ENCODE measurements at regions not wholly inside any gene's neighbourhood (a gene's known extent, or its start where the extent isn't known, plus 50 kb on each side); places are given as distances from the start of the nearest gene placed in this dataset.

- DNase-seq (ENCODE audit: low read depth), result peak; percentile 30
- no peak overlapping the region for H3K4me3 ChIP-seq (ENCODE audit: low read depth, low read length)
- no peak for TF ChIP-seq CTCF (conservative IDR thresholded peaks at IDR 0.05; ENCODE audit: low read depth, low read length)
Observed at GRCh38 chr6:74137911-74138310, 441.9 kb downstream of the CD109 start.

DNA sequence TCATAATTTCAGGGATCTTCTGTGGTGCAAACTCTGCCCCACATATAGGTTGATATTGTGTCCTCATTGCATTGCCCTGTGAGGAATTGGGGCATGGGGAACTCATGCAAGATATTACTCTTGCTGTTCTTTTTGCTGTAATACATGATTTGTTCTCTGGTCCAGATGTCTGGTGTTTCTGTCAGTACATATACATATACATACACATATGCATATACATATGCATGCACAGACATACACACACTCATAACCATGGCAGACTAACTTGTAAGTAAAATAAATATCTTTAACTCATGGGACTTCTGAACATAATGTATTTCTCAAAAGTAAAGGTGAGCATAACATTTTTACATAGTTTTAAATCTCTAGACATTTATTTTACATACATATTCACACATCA, 438.3 kb downstream of the CD109 start:
- DNase-seq (ENCODE audit: low read depth), result no peak
- TF ChIP-seq CTCF (conservative IDR thresholded peaks at IDR 0.05; ENCODE audit: low read depth, low read length), result no peak
- H3K4me3 ChIP-seq (ENCODE audit: low read depth, low read length), result no peak overlapping the region

DNA sequence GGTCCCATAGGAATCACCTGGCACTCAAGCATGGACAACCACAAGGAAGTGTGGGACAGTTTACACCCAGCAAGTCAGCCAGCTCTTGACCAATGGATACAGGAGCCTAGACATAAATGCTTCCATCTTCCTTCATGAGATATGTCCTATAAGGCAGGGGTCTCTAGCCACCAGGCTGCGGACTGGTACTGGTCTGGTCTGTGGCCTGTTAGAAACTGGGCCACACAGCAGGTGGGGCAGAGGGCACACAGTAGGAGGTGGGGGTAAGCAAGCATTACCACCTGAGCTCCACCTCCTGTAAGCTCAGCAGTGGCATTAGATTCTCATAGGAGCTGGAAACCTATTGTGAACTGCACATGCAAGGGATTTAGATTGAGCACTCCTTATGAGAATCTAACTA, 437.1 kb downstream of the CD109 start:
- no peak overlapping the region for H3K4me3 ChIP-seq (ENCODE audit: low read depth, low read length)
- no peak for TF ChIP-seq CTCF (conservative IDR thresholded peaks at IDR 0.05; ENCODE audit: low read depth, low read length)
- DNase-seq (ENCODE audit: low read depth), result no peak

GRCh38 chr6:74130641-74131040, 434.6 kb downstream of the CD109 start:
- no peak for DNase-seq (ENCODE audit: low read depth)
- H3K4me3 ChIP-seq (ENCODE audit: low read depth, low read length), result no peak overlapping the region
- no peak for TF ChIP-seq CTCF (conservative IDR thresholded peaks at IDR 0.05; ENCODE audit: low read depth, low read length)

DNA sequence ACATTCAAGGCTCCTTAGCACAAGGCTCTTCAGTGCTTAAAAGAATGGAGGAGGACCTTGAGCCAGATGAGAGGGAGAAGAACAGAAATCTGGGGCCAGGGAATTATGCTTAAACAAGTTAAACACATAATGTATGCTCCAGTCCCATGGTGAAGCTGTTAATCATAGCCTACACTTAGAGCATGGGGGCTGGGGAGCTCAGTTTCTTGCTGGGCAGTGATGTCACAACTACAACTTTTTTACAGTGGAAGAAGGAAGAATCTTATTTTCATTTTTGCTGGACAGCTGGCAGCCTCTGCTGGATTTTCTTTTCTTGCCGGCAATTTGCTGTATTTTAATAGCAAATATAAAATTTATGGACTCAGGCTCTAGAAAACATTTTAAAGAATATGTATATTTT, 432.5 kb downstream of the CD109 start:
- TF ChIP-seq CTCF (conservative IDR thresholded peaks at IDR 0.05; ENCODE audit: low read depth, low read length), result no peak
- no peak overlapping the region for H3K4me3 ChIP-seq (ENCODE audit: low read depth, low read length)
- no peak for DNase-seq (ENCODE audit: low read depth)

- H3K4me3 ChIP-seq (ENCODE audit: low read depth, low read length), result no peak overlapping the region
- DNase-seq (ENCODE audit: low read depth), result no peak
- no peak for TF ChIP-seq CTCF (conservative IDR thresholded peaks at IDR 0.05; ENCODE audit: low read depth, low read length)
Observed at GRCh38 chr6:74117113-74117512, 421.1 kb downstream of the CD109 start.

DNA sequence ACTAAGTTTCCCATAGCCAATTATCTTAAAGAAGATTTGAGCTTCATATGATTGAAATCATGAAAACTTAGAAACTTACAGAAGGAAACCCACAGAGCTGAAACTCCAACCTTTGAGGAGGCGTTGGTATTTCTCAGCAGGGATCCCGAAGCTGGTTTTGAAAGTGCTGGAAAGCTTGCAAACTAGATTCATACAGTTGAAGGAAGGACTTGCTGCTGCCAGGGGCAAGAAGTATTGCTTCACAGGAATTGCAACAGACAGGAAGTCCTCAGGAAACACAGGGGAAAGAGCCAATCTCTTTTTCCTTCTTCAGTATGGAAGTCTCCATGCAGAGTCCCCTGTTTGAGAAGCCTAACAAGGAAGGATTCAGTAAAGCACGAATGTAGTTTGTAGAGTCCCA, 419.7 kb downstream of the CD109 start:
- DNase-seq (ENCODE audit: low read depth), result no peak
- TF ChIP-seq CTCF (conservative IDR thresholded peaks at IDR 0.05; ENCODE audit: low read depth, low read length), result no peak
- H3K4me3 ChIP-seq (ENCODE audit: low read depth, low read length), result no peak overlapping the region
